Activated T-helper 2 cell treated with anti-CD3 and anti-CD28 coated beads, Interferon-gamma antibody, Interleukin-2, Interleukin-4, amounts not matched to agents 10 μg/mL and 5 μg/mL and 100 μg/mL, durations not matched to agents 14 hours and 24 hours and 36 hours (primary cell): ENCODE measurements at regions not wholly inside any gene's neighbourhood (a gene's known extent, or its start where the extent isn't known, plus 50 kb on each side); places are given as distances from the start of the nearest gene placed in this dataset.

Experiments
- DNase-seq: peaks from one replicate; pipeline ENCODE4 v3.0.0; 2021; ENCODE audit warnings: low spot score
- H3K27ac Mint-ChIP-seq: one replicate; pipeline ENCODE4 v1.8.0; 2021; ENCODE audit warnings: mixed read lengths
- H3K27me3 Mint-ChIP-seq: one replicate; pipeline ENCODE4 v1.8.0; 2021; ENCODE audit warnings: low read depth, mixed read lengths
- H3K36me3 Mint-ChIP-seq: one replicate; pipeline ENCODE4 v1.8.0; 2021; ENCODE audit warnings: low read depth, mixed read lengths
- H3K4me1 Mint-ChIP-seq: one replicate; pipeline ENCODE4 v1.8.0; 2021; ENCODE audit warnings: low read depth, mixed read lengths
- H3K4me3 Mint-ChIP-seq: one replicate; pipeline ENCODE4 v1.8.0; 2021; ENCODE audit warnings: low read depth, mild to moderate bottlenecking, moderate library complexity, mixed read lengths
- H3K9me3 Mint-ChIP-seq: one replicate; pipeline ENCODE4 v1.8.0; 2021; ENCODE audit warnings: mixed read lengths
- intact Hi-C: fragments of 100-400 bp; cut with micrococcal nuclease; formaldehyde crosslinking; loops from one replicate; pipeline ENCODE4 v1.15.1; 2023

DNA sequence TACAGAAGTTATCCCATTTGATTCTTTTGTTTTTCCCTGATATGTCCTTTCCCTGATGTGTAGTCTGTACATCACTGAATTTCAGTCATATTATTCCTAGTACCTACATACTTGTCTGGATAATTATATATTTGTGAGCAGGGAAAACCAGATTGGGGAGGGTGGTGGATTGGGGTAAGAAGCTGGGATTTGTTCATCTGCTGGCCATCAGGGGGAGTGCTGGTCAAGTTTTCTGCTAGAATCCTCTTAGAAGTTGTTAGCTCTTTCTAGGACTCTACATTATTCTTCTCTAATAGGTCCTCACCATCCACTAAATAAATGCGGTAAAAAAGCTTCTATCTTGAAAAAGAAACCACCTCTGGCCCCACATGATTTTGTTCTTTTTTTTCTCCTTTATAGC, 232.7 kb upstream of the TAC1 start:
- DNase-seq, result no peak
- Mint-ChIP-seq H3K4me3 (no peak overlapping the region), H3K9me3 (no peaks in the 10 kb centered on the region), H3K27me3 (no peaks in the 10 kb centered on the region), H3K27ac (no peak overlapping the region), H3K36me3 (no peaks in the 10 kb centered on the region), H3K4me1 (no peaks in the 10 kb centered on the region)
- intact Hi-C loops, result loop anchor here (1.0 kb wide), 1 partner anchor 336 kb away; no protein-coding TSS in a partner anchor

DNA sequence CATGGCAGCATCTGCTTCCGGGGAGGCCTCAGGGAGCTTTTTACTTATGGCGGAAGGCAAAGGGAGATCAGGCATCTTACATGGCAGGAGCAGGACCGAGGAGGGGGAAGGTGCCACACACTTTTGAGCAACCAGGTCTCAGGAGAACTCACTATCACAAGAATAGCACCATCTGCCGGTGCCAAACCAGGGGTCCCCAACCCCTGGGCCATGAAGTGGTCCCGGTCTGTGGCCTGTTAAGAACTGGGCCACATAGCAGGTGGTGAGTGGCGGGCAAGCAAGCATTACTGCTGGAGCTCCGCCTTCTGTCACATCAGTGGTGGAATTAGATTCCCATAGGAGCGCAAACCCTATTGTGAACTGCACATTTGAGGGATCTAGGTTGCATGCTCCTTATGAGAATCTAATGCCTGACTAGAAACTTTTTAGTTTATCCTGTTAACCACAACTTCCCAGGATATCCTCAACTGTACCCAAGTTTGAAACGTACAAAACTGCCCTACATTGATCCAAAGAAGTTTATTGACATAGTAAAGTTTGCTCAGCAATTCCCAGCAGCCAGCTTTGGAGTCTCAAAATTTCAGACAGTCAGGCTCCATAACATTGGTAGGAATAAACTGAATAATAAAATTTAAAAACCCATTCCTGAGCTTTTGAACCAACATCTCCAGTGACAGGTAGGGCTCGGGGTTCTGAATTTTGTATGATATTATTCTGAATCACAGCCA, 228.4 kb upstream of the TAC1 start:
- intact Hi-C loops, result no loop called here
- H3K4me3 Mint-ChIP-seq, result no peak overlapping the region
- H3K36me3 Mint-ChIP-seq, result no peaks in the 10 kb centered on the region
- H3K27ac Mint-ChIP-seq, result no peak overlapping the region
- no peak for DNase-seq
- no peaks in the 10 kb centered on the region for H3K4me1 Mint-ChIP-seq
- H3K9me3 Mint-ChIP-seq, result no peaks in the 10 kb centered on the region
- no peaks in the 10 kb centered on the region for H3K27me3 Mint-ChIP-seq

DNA sequence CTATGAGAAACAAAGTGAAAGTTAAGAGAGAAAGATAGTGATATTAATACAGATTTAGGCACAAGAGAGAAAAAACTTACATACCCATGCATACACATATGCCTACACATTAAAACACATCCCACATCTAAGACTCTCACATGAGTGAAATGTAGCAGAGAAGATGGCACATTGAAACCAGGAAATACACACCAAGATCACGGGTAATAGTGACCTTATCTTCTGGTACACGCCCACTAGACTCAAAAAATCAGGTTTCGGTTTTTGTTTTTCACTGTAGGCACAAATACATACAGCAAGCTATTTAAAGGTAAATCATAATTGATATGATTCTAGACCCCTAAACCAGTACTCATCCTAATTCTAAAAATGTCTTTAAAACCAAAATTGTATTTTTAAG, 225.2 kb upstream of the TAC1 start:
- Mint-ChIP-seq H3K9me3 (no peaks in the 10 kb centered on the region), H3K4me3 (no peak overlapping the region), H3K27me3 (no peaks in the 10 kb centered on the region), H3K27ac (no peak overlapping the region), H3K36me3 (no peaks in the 10 kb centered on the region), H3K4me1 (no peaks in the 10 kb centered on the region)
- intact Hi-C loops, result no loop called here
- no peak for DNase-seq

DNA sequence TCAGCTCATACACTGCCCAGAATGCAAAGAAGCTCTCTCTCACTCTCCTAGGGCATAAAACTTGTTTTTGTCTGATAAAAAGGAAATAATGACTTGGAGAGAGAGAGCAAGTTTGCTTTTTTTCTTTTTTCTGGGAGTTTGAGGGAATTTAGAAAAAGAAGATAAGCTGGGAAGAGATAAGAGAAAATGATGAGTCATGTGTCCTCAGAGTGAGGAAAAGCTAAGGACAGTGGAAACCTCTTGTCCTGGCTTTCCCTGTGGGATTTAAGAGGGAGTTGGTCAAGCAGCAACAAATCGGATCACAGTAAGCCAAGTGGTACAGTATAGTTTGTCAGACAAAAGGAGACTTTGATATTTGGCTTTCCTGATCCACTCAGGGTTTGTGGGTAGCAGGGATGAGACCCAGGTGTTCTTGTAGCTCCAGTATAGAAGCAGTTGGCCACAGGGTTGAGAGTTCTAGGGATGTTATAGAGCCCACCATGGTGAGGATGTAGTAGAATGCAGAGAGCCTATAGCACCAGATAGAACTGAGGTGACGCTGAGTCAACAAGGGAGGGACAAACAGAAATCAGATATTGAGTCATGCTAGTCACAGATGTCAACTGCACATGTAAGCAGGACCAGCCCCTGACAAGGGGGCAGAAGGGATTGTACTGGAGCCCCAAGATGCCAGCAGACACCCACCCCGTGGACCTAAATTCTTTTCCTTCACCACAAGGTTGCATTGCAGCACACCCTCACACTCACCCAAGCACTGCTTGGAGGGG, 219.3 kb upstream of the TAC1 start:
- Mint-ChIP-seq H3K4me3 (no peak overlapping the region), H3K27me3 (no peaks in the 10 kb centered on the region), H3K36me3 (no peaks in the 10 kb centered on the region), H3K4me1 (no peaks in the 10 kb centered on the region), H3K27ac (no peak overlapping the region), H3K9me3 (no peaks in the 10 kb centered on the region)
- no peak for DNase-seq
- intact Hi-C loops, result no loop called here

DNA sequence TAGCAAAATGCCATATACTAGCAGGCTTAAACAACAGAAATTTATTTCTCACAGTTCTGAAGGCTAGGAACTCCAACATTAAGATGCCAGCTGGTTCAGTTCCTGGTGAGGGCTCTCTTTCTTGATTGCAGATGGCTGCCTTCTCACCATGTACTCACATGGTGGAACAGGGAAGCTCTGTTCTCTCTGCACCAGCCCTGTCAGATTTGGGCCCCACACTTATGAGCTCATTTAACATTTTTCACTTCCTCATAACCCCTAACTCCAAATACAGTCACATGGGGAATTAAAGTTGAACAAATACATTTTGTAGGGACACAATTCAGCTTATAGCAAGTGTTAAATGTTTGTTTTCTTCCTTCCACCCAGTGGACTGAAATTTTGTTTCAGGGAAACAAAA, 218.6 kb upstream of the TAC1 start:
- Mint-ChIP-seq H3K9me3 (no peaks in the 10 kb centered on the region), H3K4me1 (no peaks in the 10 kb centered on the region), H3K36me3 (no peaks in the 10 kb centered on the region), H3K4me3 (no peak overlapping the region), H3K27me3 (no peaks in the 10 kb centered on the region), H3K27ac (no peak overlapping the region)
- no peak for DNase-seq
- intact Hi-C loops, result no loop called here

DNA sequence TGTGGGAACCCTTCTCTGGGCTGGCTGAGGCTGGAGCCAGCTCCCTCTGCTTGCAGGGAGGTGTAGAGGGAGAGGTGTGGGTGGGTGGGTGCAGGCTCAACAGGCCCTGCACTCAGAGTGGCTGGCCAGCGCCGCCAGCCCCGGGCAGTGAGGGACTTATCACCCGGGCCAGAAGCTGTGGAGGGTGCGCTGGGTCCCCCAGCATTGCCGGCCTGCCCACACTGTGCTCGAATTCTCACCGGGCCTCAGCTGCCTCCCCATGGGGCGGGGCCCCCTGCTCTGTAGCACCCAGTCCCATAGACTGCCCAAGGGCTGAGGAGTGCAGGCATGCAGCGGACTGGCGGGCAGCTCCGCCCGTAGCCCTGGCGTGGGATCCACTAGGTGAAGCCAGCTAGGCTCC, 190.7 kb upstream of the TAC1 start:
- H3K4me3 Mint-ChIP-seq, result no peak overlapping the region
- H3K4me1 Mint-ChIP-seq, result no peaks in the 10 kb centered on the region
- no peak for DNase-seq
- no peak overlapping the region for H3K27ac Mint-ChIP-seq
- H3K36me3 Mint-ChIP-seq, result no peaks in the 10 kb centered on the region
- H3K27me3 Mint-ChIP-seq, result no peaks in the 10 kb centered on the region
- H3K9me3 Mint-ChIP-seq, result peaks cover 5% of the 10 kb centered on the region
- intact Hi-C loops, result no loop called here

DNA sequence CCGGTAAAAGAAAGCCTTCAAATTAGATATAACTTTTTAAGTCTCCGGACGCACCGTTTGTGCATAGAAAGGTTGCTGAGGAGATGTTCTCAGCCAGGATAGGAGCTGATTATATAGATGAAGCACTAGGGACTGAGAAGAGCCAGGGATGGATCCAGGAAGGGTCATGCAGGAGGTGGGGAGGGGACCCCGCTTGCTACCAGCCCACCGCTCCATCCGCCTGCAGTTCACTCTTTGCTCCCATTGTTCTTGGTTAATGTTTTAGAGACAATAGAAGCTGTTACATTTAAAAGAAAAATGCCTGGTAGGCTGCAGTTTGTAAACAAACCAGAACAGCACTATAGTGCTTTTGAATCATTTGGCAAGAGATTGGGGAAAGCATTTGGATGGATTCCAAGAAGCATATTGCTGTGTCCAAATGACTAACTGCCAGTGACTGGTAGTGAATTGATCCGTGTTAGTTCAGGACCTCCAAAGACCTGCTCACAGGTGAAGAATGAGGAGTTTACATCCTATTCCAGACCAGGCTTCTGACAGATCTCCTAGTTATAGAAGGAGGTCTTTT, 175.9 kb upstream of the TAC1 start:
- Mint-ChIP-seq H3K9me3 (peaks cover 9% of the 10 kb centered on the region), H3K36me3 (no peaks in the 10 kb centered on the region), H3K27me3 (no peaks in the 10 kb centered on the region), H3K4me1 (no peaks in the 10 kb centered on the region), H3K4me3 (no peak overlapping the region), H3K27ac (no peak overlapping the region)
- intact Hi-C loops, result no loop called here
- DNase-seq, result no peak

DNA sequence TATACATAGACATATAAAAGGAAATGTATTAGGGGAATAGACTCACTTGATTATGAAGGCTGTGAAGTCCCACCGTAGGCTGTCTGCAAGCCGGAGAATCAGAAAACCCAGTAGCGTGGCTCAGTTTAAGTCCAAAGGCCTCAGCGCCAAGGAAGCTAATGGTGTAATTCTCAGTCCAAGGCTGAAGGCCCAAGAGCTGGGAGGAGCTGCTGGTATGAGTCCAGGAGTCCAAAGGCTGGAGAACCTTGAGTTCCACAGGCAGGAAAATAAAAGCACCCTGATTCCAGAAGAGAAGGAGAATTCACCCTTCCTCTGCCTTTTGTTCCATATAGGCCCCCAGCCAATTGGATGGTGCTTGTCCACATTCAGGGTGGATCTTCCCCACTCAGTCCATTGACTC, 166.2 kb upstream of the TAC1 start:
- Mint-ChIP-seq H3K4me3 (no peak overlapping the region), H3K36me3 (no peaks in the 10 kb centered on the region), H3K27me3 (no peaks in the 10 kb centered on the region), H3K9me3 (peaks cover 18% of the 10 kb centered on the region), H3K4me1 (no peaks in the 10 kb centered on the region), H3K27ac (no peak overlapping the region)
- intact Hi-C loops, result no loop called here
- DNase-seq, result no peak

DNA sequence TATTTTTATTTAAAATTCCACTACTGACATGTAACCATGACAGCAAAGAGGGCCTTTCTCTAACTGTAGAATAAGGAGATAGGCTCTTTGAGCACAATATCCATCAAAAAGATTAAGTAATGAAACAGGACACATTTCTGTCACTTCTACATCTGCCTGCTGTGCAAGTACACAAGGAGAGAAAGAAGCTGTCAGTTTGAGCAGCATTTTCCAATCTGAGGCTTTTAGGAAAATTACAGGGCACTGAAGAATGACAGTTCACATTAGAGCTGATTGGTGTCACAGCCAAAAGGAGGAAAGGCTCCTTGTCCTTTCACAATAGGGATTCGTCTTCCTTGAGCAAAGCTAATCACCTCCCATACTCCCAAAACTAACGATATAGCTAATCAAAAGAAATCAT, 158.8 kb upstream of the TAC1 start:
- H3K27me3 Mint-ChIP-seq, result no peaks in the 10 kb centered on the region
- H3K4me1 Mint-ChIP-seq, result no peaks in the 10 kb centered on the region
- DNase-seq, result no peak
- H3K9me3 Mint-ChIP-seq, result no peaks in the 10 kb centered on the region
- H3K4me3 Mint-ChIP-seq, result no peak overlapping the region
- intact Hi-C loops, result no loop called here
- H3K27ac Mint-ChIP-seq, result no peak overlapping the region
- H3K36me3 Mint-ChIP-seq, result no peaks in the 10 kb centered on the region

DNA sequence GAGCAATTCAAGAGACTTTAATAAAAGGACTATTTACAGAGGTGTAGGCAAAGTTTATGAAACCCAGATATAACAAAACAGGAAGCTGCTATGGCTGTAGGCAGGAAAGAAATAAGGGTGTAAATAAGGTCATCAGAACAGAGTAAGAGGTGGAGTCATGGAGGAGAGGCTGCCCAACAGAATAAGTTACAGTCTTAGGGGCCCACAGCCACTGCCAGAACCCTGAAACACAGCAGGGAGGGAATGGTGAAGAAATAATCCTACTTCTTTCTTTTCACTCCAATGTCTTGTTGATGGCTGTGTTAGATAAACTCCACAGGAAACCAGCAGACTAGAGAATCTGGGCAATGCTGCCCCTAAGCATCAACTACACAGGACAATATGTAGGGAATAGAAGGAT, 155.8 kb upstream of the TAC1 start:
- Mint-ChIP-seq H3K4me3 (no peak overlapping the region), H3K9me3 (no peaks in the 10 kb centered on the region), H3K27me3 (no peaks in the 10 kb centered on the region), H3K27ac (no peak overlapping the region), H3K36me3 (no peaks in the 10 kb centered on the region), H3K4me1 (no peaks in the 10 kb centered on the region)
- DNase-seq, result no peak
- intact Hi-C loops, result no loop called here

DNA sequence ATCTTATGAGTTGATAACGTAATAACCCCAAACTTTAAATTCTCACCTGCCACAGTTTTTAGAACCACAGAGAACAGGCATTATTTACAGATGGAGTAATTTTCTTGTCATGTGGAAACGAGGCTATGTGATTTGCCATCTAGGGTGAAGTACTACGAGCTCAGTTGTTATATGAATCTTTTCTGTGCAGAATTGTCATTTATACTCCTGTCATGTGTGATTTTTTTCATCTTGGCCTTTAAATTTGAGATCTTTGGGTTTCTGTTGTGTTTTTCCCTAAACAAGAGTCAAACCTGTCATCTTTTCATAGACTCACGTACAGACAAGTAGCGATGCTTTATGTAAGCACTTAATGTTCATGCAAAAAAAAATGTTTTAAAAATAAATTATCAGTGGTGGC, 153.7 kb upstream of the TAC1 start:
- no peak for DNase-seq
- Mint-ChIP-seq H3K36me3 (no peaks in the 10 kb centered on the region), H3K27ac (no peak overlapping the region), H3K4me1 (no peaks in the 10 kb centered on the region), H3K27me3 (no peaks in the 10 kb centered on the region), H3K9me3 (no peaks in the 10 kb centered on the region), H3K4me3 (no peak overlapping the region)
- intact Hi-C loops, result no loop called here

DNA sequence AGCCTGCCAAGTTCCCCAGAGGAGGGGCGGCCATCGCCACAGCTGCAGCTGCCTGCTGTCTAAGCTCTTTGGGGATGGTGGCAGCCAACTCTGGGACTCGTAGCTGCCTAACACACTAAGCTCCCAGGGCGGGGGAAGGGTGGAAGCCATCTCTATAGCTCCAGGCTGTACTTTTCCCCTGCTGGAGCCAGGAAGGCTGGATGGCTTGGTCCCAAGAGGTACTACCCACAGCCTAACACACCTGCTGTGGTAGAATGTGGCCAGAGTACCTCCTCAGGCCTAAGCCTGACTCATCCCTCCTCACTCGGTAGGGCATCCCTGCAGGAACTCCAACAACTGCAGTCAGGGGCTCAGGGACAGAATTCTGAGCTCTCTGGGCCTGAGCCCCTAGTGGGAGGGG, 151.7 kb upstream of the TAC1 start:
- no peak overlapping the region for H3K4me3 Mint-ChIP-seq
- DNase-seq, result no peak
- H3K9me3 Mint-ChIP-seq, result no peaks in the 10 kb centered on the region
- H3K27ac Mint-ChIP-seq, result no peak overlapping the region
- intact Hi-C loops, result no loop called here
- H3K27me3 Mint-ChIP-seq, result no peaks in the 10 kb centered on the region
- no peaks in the 10 kb centered on the region for H3K36me3 Mint-ChIP-seq
- no peaks in the 10 kb centered on the region for H3K4me1 Mint-ChIP-seq

DNA sequence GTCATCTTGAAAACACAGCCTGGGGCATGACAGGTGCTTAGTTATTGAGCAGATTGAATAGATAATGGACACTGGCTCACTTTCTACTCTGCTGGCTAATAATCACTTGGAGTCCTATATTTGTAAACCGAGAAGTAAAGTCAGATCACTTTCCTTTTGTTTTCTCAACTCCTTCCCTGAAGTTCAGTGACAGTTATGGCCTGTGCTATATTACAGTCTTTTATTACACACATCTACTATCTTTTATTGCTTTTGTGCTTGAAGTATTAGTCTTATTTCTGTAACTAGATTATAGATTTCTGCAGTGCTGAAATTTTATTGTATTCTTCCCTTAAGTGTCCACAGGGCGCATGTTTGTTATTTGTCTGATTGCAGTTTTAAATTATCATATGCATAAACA, 136.4 kb upstream of the TAC1 start:
- Mint-ChIP-seq H3K36me3 (no peaks in the 10 kb centered on the region), H3K4me1 (no peaks in the 10 kb centered on the region), H3K27ac (no peak overlapping the region), H3K4me3 (no peak overlapping the region), H3K9me3 (no peaks in the 10 kb centered on the region), H3K27me3 (no peaks in the 10 kb centered on the region)
- no peak for DNase-seq
- intact Hi-C loops, result no loop called here
